Medulla oblongata (tissue), 1 donor: ENCODE measurements at regions not wholly inside any gene's neighbourhood (a gene's known extent, or its start where the extent isn't known, plus 50 kb on each side); places are given as distances from the start of the nearest gene placed in this dataset.

Source experiments
- DNase-seq: peaks from one replicate; pipeline ENCODE4 v3.0.0-alpha.2; 2015; ENCODE audit errors: extremely low spot score

GRCh38 chr6:19035461-19036195, 648.5 kb downstream of the RNF144B start:
- DNase-seq, result peak; percentile 86

GRCh38 chr6:19036196-19036555, 649.0 kb downstream of the RNF144B start:
- no peak for DNase-seq

- DNase-seq, result no peak
These were observed 650.5 kb downstream of the RNF144B start for GRCh38 chr6:19037607-19038006.

GRCh38 chr6:19039287-19039686, 652.1 kb downstream of the RNF144B start:
- DNase-seq, result no peak

GRCh38 chr6:19041906-19042305, 654.8 kb downstream of the RNF144B start:
- no peak for DNase-seq

GRCh38 chr6:19042420-19042819, 655.3 kb downstream of the RNF144B start:
- no peak for DNase-seq

- no peak for DNase-seq
These were observed 663.6 kb downstream of the RNF144B start for GRCh38 chr6:19050765-19051164.

- DNase-seq, result no peak
These were observed 665.1 kb downstream of the RNF144B start for GRCh38 chr6:19052219-19052618.

GRCh38 chr6:19059102-19059501, 672.0 kb downstream of the RNF144B start:
- DNase-seq, result no peak

- DNase-seq, result no peak
These were observed 680.0 kb downstream of the RNF144B start for GRCh38 chr6:19067165-19067564.

GRCh38 chr6:19070520-19070919, 683.4 kb downstream of the RNF144B start:
- DNase-seq, result no peak

GRCh38 chr6:19083801-19084200, 696.7 kb downstream of the RNF144B start:
- DNase-seq, result no peak

GRCh38 chr6:19086480-19086879, 699.3 kb downstream of the RNF144B start:
- DNase-seq, result no peak

- DNase-seq, result no peak
These were observed 700.1 kb downstream of the RNF144B start for GRCh38 chr6:19087296-19087695.

- no peak for DNase-seq
These were observed 700.7 kb downstream of the RNF144B start for GRCh38 chr6:19087897-19088296.

GRCh38 chr6:19100752-19101151, 713.6 kb downstream of the RNF144B start:
- DNase-seq, result no peak

- DNase-seq, result no peak
These were observed 715.8 kb downstream of the RNF144B start for GRCh38 chr6:19102936-19103335.

GRCh38 chr6:19107468-19107867, 720.3 kb downstream of the RNF144B start:
- no peak for DNase-seq

GRCh38 chr6:19121521-19121920, 715.6 kb upstream of the ID4 start:
- DNase-seq, result no peak

GRCh38 chr6:19127081-19127480, 710.1 kb upstream of the ID4 start:
- DNase-seq, result no peak

GRCh38 chr6:19128701-19129100, 708.5 kb upstream of the ID4 start:
- DNase-seq, result no peak

GRCh38 chr6:19135706-19136105, 701.5 kb upstream of the ID4 start:
- DNase-seq, result no peak

GRCh38 chr6:19137505-19137904, 699.7 kb upstream of the ID4 start:
- no peak for DNase-seq

- no peak for DNase-seq
These were observed 694.9 kb upstream of the ID4 start for GRCh38 chr6:19142275-19142674.
